HepG2 (cell line): ENCODE measurements at regions not wholly inside any gene's neighbourhood (a gene's known extent, or its start where the extent isn't known, plus 50 kb on each side); places are given as distances from the start of the nearest gene placed in this dataset.

Source experiments
- ATAC-seq: fragments of 200-7000 bp; cut with Tn5 transposase; 3 replicates; pipeline ENCODE4 v1.9.1; 2020; ENCODE audit warnings: mild to moderate bottlenecking, moderate library complexity
- BruUV-seq: library from RNA; stranded (reverse); fragments of 400-500 nt; replicated peaks from 2 replicates; lab custom pipeline; 2021; lab: Mats Ljungman, UMichigan
- CTCF ChIA-PET: fragments of 300-600 bp; formaldehyde crosslinking; extraction: SDS; loops from one replicate; lab custom pipeline; 2021; ENCODE audit warnings: low total read pairs, inconsistent platforms, low intra/inter-chr PET ratio; lab: Yijun Ruan, JAX
- POLR2A ChIA-PET: fragments of 350-600 bp; sonication (Branson Sonifier 250); formaldehyde crosslinking; loops from one replicate; lab custom pipeline; 2020; ENCODE audit warnings: antibody characterized with exemption, inconsistent platforms; lab: Yijun Ruan, JAX
- DNase-seq: peaks from one replicate; pipeline ENCODE4 v3.0.0-alpha.2; 2015; ENCODE audit warnings: low spot score
- FAIRE-seq: peaks from 3 replicates; lab custom pipeline; 2011; peaks lifted over from hg19 to GRCh38; lab: Jason Lieb, UNC
- H2AFZ ChIP-seq: one replicate; pipeline ENCODE4 v1.6.1; 2011; ENCODE audit warnings: low read length, inconsistent platforms
- H3K27ac ChIP-seq: fragments of 300-600 bp; 3 replicates; pipeline ENCODE4 v1.8.0; 2011; ENCODE audit warnings: mixed run types, mild to moderate bottlenecking, mixed read lengths, low read length, inconsistent platforms; ENCODE audit not compliant: insufficient read depth; ENCODE audit errors: extremely low read length
- H3K27me3 ChIP-seq, 2 experiments: fragments of 200-600 bp in 1 of 2; 2 replicates in 1 of 2; 3 replicates in 1 of 2; pipeline versions ENCODE4 v1.6.0 to v1.8.0; 2011; ENCODE audit warnings: low read length in 2 of 2, mild to moderate bottlenecking in 2 of 2, moderate library complexity in 2 of 2, inconsistent platforms in 1 of 2; ENCODE audit not compliant: insufficient read depth in 2 of 2, control insufficient read depth in 1 of 2
- H3K36me3 ChIP-seq, 2 experiments: fragments of 200-600 bp in 1 of 2; replicated peaks in 1 of 2; 2 replicates in 1 of 2; 3 replicates in 1 of 2; pipeline versions ENCODE4 v1.5.1 to v1.8.0; 2011; ENCODE audit warnings: low read length in 2 of 2, inconsistent platforms in 1 of 2; ENCODE audit not compliant: insufficient read depth in 2 of 2, control insufficient read depth in 1 of 2
- H3K4me1 ChIP-seq: 2 replicates; pipeline ENCODE4 v1.5.1; 2012; ENCODE audit warnings: low read length, inconsistent platforms; ENCODE audit not compliant: insufficient read depth
- H3K4me2 ChIP-seq: 2 replicates; pipeline ENCODE4 v1.6.0; 2011; ENCODE audit warnings: low read depth, low read length, inconsistent platforms
- H3K4me3 ChIP-seq, 3 experiments: fragments of 200-600 bp in 1 of 3; sonication (generic), shearing (Covaris generic) in 1 of 3; replicated peaks in 1 of 3; 2 replicates each; pipeline ENCODE4 v1.5.1; 2011 to 2016; ENCODE audit warnings: low read length in 3 of 3, inconsistent platforms in 2 of 3, low read depth in 2 of 3, mild to moderate bottlenecking in 2 of 3, control low read depth in 1 of 3, mixed read lengths in 1 of 3; ENCODE audit not compliant: insufficient read depth in 1 of 3
- H3K79me2 ChIP-seq: one replicate; pipeline ENCODE4 v1.6.1; 2011; ENCODE audit warnings: low read length, inconsistent platforms; ENCODE audit not compliant: insufficient read depth
- H3K9ac ChIP-seq: 2 replicates; pipeline ENCODE4 v1.6.0; 2011; ENCODE audit warnings: mild to moderate bottlenecking, low read depth, low read length, inconsistent platforms; ENCODE audit not compliant: insufficient read depth
- H3K9me3 ChIP-seq: 2 replicates; pipeline ENCODE4 v1.5.1; 2012; ENCODE audit warnings: mild to moderate bottlenecking, low read length
- H4K20me1 ChIP-seq: 2 replicates; pipeline ENCODE4 v1.6.0; 2011; ENCODE audit warnings: inconsistent platforms, mild to moderate bottlenecking, low read length, moderate library complexity; ENCODE audit not compliant: insufficient read depth
- ARID4A ChIP-seq: sonication (generic); formaldehyde crosslinking; IDR thresholded peaks from 2 replicates; pipeline ENCODE4 v1.5.0; 2020; ENCODE audit warnings: mild to moderate bottlenecking, missing genetic modification reagents, borderline replicate concordance
- ATF7 ChIP-seq, 2 experiments: fragments of 450-650 bp in 1 of 2; sonication (generic) in 1 of 2; formaldehyde crosslinking in 1 of 2; IDR thresholded peaks; 2 replicates each; pipeline versions ENCODE4 v1.4.0 to v1.6.1; 2016 to 2020; ENCODE audit warnings: antibody characterized with exemption in 1 of 2, mild to moderate bottlenecking in 1 of 2, missing genetic modification reagents in 1 of 2
- HMG20A ChIP-seq: IDR thresholded peaks from 2 replicates; pipeline ENCODE4 v1.6.1; 2016; ENCODE audit warnings: borderline replicate concordance
- MEF2D ChIP-seq: sonication (generic); formaldehyde crosslinking; IDR thresholded peaks from 2 replicates; pipeline ENCODE4 v1.5.1; 2020; ENCODE audit warnings: mild to moderate bottlenecking, missing genetic modification reagents
- NFKB2 ChIP-seq: sonication (generic); formaldehyde crosslinking; IDR thresholded peaks from 2 replicates; pipeline ENCODE4 v1.4.0; 2020; ENCODE audit warnings: missing genetic modification reagents, borderline replicate concordance
- SOX13 ChIP-seq, 3 experiments: fragments of 450-650 bp in 1 of 3; sonication (generic) in 1 of 3; formaldehyde crosslinking in 1 of 3; IDR thresholded peaks in 2 of 3; conservative IDR thresholded peaks in 1 of 3; 2 replicates each; pipeline versions ENCODE4 v1.5.0 to v1.6.1; 2016 to 2020; ENCODE audit warnings: antibody characterized with exemption in 1 of 3, mild to moderate bottlenecking in 1 of 3, missing compliant biosample characterization in 1 of 3, missing genetic modification reagents in 1 of 3, moderate library complexity in 1 of 3
- ZFP1 ChIP-seq: IDR thresholded peaks from 2 replicates; pipeline ENCODE4 v1.6.1; 2016
- ZSCAN12 ChIP-seq: sonication (generic); formaldehyde crosslinking; IDR thresholded peaks from 2 replicates; pipeline ENCODE4 v1.9.0; 2021; ENCODE audit warnings: mild to moderate bottlenecking, missing genetic modification reagents
- WGBS: methylation state at CpG from one replicate; pipeline ENCODE4 v1.1.6; 2017; ENCODE audit warnings: low lambda C conversion rate; 5-methylcytosine and 5-hydroxymethylcytosine counted together
- in situ Hi-C: cut with HindIII; loops from 2 replicates; pipeline ENCODE4 v1.10.0; 2017; ENCODE audit warnings: low pct_unique_long_range_greater_than_20kb; ENCODE audit not compliant: extremely low pct_ligation_motif_present
- intact Hi-C: fragments of 100-400 bp; cut with micrococcal nuclease; formaldehyde crosslinking; loops from one replicate; pipeline ENCODE4 v1.10.0; 2022; ENCODE audit not compliant: unreplicated experiment

- FAIRE-seq (no peak), DNase-seq (no peak), ATAC-seq (no peak)
- H3K9me3 ChIP-seq, result no peaks in the 10 kb centered on the region
- no peak overlapping the region for H3K9ac ChIP-seq
- H3K4me2 ChIP-seq, result no peak overlapping the region
- BruUV-seq, result no TSS peak
- 0 out of 5 replicates have a peak, but pooled peaks cover 0 to under 1% of the 10 kb centered on the region in 2 experiments for H3K27me3 ChIP-seq
- intact Hi-C loops, result no loop called here
- POLR2A ChIA-PET, result no interaction called here
- WGBS, result 16% methylated on average over 4 of the region's 4 CpGs
- H3K79me2 ChIP-seq, result no peaks in the 10 kb centered on the region
- H2AFZ ChIP-seq, result no peak overlapping the region
- no peaks in the 10 kb centered on the region for H4K20me1 ChIP-seq
- H3K4me3 ChIP-seq, result no peak overlapping the region
- H3K27ac ChIP-seq, result no peak overlapping the region
- no peak for TF ChIP-seq MEF2D
- no peak for TF ChIP-seq NFKB2 (CRISPR knock-in tag)
- no peak for TF ChIP-seq ATF7 (IDR thresholded peaks at IDR 0.05)
- no peak for TF ChIP-seq ATF7 (CRISPR knock-in tag; IDR thresholded peaks at IDR 0.05)
- TF ChIP-seq ARID4A, result no peak
- no peak for TF ChIP-seq ZSCAN12 (CRISPR knock-in tag)
- no peak for TF ChIP-seq HMG20A
- TF ChIP-seq ZFP1 (CRISPR knock-in tag), result no peak
- no peak for TF ChIP-seq SOX13 (IDR thresholded peaks at IDR 0.05)
- no peak for TF ChIP-seq SOX13 (CRISPR knock-in tag; conservative IDR thresholded peaks at IDR 0.05 in 1 of 2, IDR thresholded peaks at IDR 0.05 in 1 of 2)
- in situ Hi-C loops, result no loop called here
- H3K4me1 ChIP-seq, result no peaks in the 10 kb centered on the region
- H3K36me3 ChIP-seq, result no peaks in the 10 kb centered on the region
- CTCF ChIA-PET, result no interaction called here
Measured at GRCh38 chr4:84164201-84164600, 334.9 kb downstream of the NKX6-1 start.
